ENCODE measurements at regions not wholly inside any gene's neighbourhood (a gene's known extent, or its start where the extent isn't known, plus 50 kb on each side); places are given as distances from the start of the nearest gene placed in this dataset.
"Not testable (repeated sequence)": the region's sequence is repeated elsewhere in the genome, so short reads cannot be mapped to it uniquely, and the experiment has no call there.

GRCh38 chr2:14901737-14902136 is 269.2 kb downstream of the LRATD1 start:
- no peak overlapping the region for H3K4me3 Mint-ChIP-seq
- no peak for ATAC-seq
- intact Hi-C loops (cut with micrococcal nuclease): no loop called here
- CTCF ChIA-PET: interaction anchor here (0.9 to 1.2 kb wide), 4 partner anchors 10 to 676 kb away, joined by 3 to 6 read pairs (median 4); no protein-coding TSS in a partner anchor
- POLR2A ChIA-PET: no interaction called here
- no peak for DNase-seq
- no peaks in the 10 kb centered on the region for H3K9me3 Mint-ChIP-seq
- H3K27ac Mint-ChIP-seq: no peak overlapping the region
- H3K4me1 Mint-ChIP-seq (ENCODE audit: low read depth): no peaks in the 10 kb centered on the region
- peaks cover 3% of the 10 kb centered on the region for H3K27me3 Mint-ChIP-seq
- no peak for TF ChIP-seq CTCF (IDR thresholded peaks at IDR 0.05)
- no peaks in the 10 kb centered on the region for H3K36me3 Mint-ChIP-seq (ENCODE audit: low read depth)

- Mint-ChIP-seq H3K27ac (no peak overlapping the region), H3K4me1 (ENCODE audit: low read depth) (no peaks in the 10 kb centered on the region), H3K27me3 (peaks cover 3% of the 10 kb centered on the region), H3K9me3 (no peaks in the 10 kb centered on the region), H3K4me3 (no peak overlapping the region), H3K36me3 (ENCODE audit: low read depth) (no peaks in the 10 kb centered on the region)
- intact Hi-C loops (cut with micrococcal nuclease): no loop called here
- DNase-seq: no peak
- POLR2A ChIA-PET: no interaction called here
- TF ChIP-seq CTCF (IDR thresholded peaks at IDR 0.05): no peak
- CTCF ChIA-PET: interaction anchor here (0.6 to 2.4 kb wide), 11 partner anchors 9 to 1856 kb away, joined by 3 to 23 read pairs (median 5); no protein-coding TSS in a partner anchor
- ATAC-seq: no peak
Measured at GRCh38 chr2:14902953-14903352, 270.4 kb downstream of the LRATD1 start.

- POLR2A ChIA-PET: no interaction called here
- intact Hi-C loops (cut with micrococcal nuclease): no loop called here
- H3K27ac Mint-ChIP-seq: no peak overlapping the region
Measured at GRCh38 chr2:14903709-14904374, 271.3 kb downstream of the LRATD1 start.

DNA sequence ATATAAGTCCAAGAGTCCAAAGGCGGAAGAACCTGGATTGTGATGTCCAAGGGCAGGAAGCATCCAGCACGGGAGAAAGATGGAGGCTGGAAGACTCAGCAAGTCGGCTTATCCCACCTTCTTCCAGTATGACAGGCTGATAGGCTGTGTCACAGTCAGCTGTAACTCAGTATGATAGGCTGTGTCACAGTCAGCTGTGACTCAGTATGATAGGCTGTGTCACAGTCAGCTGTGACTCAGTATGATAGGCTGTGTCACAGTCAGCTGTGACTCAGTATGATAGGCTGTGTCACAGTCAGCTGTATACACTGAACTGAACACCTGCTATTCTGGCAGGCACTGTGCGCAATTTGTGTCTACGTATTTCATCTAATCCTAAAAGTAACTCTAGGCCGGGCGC is 271.9 kb downstream of the LRATD1 start:
- H3K27ac Mint-ChIP-seq; H3K27me3 Mint-ChIP-seq; H3K36me3 Mint-ChIP-seq (ENCODE audit: low read depth); H3K4me1 Mint-ChIP-seq (ENCODE audit: low read depth); H3K9me3 Mint-ChIP-seq; intact Hi-C loops (cut with micrococcal nuclease); POLR2A ChIA-PET; H3K4me3 Mint-ChIP-seq: not testable (repeated sequence)
- CTCF ChIA-PET: interaction anchor here (0.6 to 2.4 kb wide), 7 partner anchors 10 to 250 kb away, joined by 3 to 23 read pairs (median 4); no protein-coding TSS in a partner anchor
- peak; percentile 1 for DNase-seq
- peak; percentile 50 for ATAC-seq

More at GRCh38 chr2:14903709-14904374, 271.3 kb downstream of the LRATD1 start:
- peak; percentile 79 for DNase-seq
- Mint-ChIP-seq H3K9me3 (no peaks in the 10 kb centered on the region), H3K27me3 (peaks cover 3% of the 10 kb centered on the region), H3K36me3 (ENCODE audit: low read depth) (no peaks in the 10 kb centered on the region), H3K4me1 (ENCODE audit: low read depth) (no peaks in the 10 kb centered on the region), H3K4me3 (no peak overlapping the region)
- peak; percentile 99 for ATAC-seq
- peak; percentile 92 for TF ChIP-seq CTCF (IDR thresholded peaks at IDR 0.05)
- CTCF ChIA-PET: interaction anchor here (0.6 to 2.4 kb wide), 13 partner anchors 10 to 1857 kb away, joined by 3 to 23 read pairs (median 4); no protein-coding TSS in a partner anchor

DNA sequence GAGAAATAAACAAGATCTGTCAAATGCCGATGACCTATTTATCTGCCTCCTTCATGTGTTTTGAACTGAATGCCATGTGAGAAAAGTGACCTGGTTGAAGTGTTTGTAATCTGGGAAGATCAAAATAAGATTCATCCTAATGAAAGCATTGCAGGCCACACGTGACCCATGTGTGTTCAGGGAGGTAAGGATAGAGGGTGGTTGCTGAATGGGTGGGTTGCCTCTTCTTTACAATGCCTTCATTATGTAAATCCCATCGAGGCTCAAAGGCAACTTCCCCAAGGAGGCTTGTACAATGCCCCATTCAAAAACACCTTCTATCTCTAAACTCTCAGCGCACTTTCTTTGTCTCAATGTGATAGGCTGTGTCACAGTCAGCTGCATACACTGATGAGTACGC is 273.1 kb downstream of the LRATD1 start:
- no peak for TF ChIP-seq CTCF (IDR thresholded peaks at IDR 0.05)
- no peak for DNase-seq
- H3K27ac Mint-ChIP-seq: no peak overlapping the region
- no peaks in the 10 kb centered on the region for H3K4me1 Mint-ChIP-seq (ENCODE audit: low read depth)
- CTCF ChIA-PET: interaction anchor here (0.6 kb wide), 2 partner anchors 445 to 670 kb away, joined by 3 read pairs; no protein-coding TSS in a partner anchor
- POLR2A ChIA-PET: no interaction called here
- no peak overlapping the region for H3K4me3 Mint-ChIP-seq
- ATAC-seq: no peak
- peaks cover 1% of the 10 kb centered on the region for H3K27me3 Mint-ChIP-seq
- H3K9me3 Mint-ChIP-seq: no peaks in the 10 kb centered on the region
- H3K36me3 Mint-ChIP-seq (ENCODE audit: low read depth): no peaks in the 10 kb centered on the region
- intact Hi-C loops (cut with micrococcal nuclease): no loop called here
